SW480 (cell line): ENCODE measurements at regions not wholly inside any gene's neighbourhood (a gene's known extent, or its start where the extent isn't known, plus 50 kb on each side); places are given as distances from the start of the nearest gene placed in this dataset.

ENCODE experiments used
- DNase-seq: peaks from one replicate; pipeline ENCODE4 v3.0.0-alpha.2; 2016; ENCODE audit warnings: low spot score

- DNase-seq: no peak
These were observed 610.0 kb downstream of the KCNJ3 start for GRCh38 chr2:155308367-155309009.

GRCh38 chr2:155301221-155301620 is 602.7 kb downstream of the KCNJ3 start:
- no peak for DNase-seq

- no peak for DNase-seq
These were observed 599.5 kb downstream of the KCNJ3 start for GRCh38 chr2:155298001-155298400.

- no peak for DNase-seq
These were observed 595.9 kb downstream of the KCNJ3 start for GRCh38 chr2:155294358-155294757.

DNA sequence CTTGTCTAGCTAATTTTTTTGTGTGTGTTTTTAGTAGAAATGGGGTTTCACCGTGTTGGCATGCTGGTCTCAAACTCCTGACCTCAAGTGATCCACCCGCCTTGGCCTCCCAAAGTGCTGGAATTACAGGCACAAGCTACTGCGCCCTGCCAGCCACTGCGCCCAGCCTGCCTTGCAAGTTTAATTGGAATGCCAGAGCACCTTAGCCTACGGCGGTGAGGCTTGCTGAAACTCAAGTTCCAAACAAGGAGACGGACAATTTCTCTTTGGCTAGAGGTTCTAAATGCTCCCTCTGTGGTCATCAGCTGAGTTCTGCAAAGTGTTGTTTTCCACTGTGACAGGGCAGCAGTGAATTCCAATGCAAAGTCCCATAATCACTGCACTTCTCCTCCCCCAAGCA is 583.4 kb downstream of the KCNJ3 start:
- no peak for DNase-seq

DNA sequence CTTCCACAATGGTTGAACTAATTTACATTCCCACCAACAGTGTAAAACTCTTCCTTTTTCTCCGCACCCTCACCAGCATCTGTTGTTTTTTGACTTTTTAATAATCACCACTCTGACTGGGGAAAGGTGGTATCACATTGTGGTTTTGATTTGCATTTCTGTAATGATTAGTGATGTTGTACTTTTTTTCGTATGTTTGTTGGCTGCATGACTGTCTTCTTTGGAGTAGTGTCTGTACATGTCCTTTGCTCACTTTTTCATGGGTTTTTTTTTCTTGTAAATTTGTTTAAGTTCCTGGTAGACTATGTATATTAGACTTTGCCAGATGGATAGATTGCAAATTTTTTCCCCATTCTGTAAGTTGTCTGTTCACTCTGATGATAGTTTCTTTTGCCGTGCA is 574.8 kb downstream of the KCNJ3 start:
- DNase-seq: no peak

DNA sequence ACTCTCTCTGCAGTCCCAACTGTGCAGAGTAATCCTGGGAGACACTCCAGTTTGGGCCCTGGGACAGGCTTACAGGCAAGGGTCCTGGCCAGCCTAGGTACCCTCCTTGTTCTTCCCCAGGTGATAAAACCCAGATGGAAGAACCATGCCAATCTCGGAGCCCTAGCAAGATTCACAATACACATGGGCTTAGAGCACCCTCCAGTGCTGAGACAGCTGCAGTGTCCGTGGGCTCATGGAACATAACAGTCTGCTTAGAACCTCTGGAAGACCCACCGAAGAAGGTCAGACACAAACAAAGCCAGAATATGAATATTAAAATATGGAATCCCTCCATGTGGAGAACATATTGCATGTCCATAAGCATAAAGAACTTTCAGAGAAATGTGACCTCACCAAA is 568.1 kb downstream of the KCNJ3 start:
- DNase-seq: no peak

- DNase-seq: no peak
These were observed 567.6 kb downstream of the KCNJ3 start for GRCh38 chr2:155266109-155266508.

- DNase-seq: no peak
These were observed 558.3 kb downstream of the KCNJ3 start for GRCh38 chr2:155256803-155257202.

GRCh38 chr2:155250800-155251199 is 552.3 kb downstream of the KCNJ3 start:
- DNase-seq: peak; percentile 47

DNA sequence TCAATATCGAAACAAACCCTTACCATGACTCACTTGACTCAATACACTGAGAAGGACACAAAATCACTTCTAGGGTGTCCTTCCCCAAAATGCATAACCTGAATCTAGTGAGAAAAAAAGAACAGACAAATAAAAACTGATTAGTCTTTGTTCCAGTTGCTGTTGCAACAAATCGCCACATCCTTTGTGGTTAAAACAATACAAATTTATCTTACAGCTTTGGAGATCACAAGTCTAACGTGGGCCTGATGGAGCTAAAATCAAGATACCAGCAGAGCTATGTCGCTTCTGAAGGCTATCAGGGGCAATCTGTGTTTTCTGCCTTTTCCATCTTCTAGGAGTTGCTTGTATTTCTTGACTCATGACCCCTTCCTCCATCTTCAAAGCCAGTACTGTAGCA is 541.7 kb downstream of the KCNJ3 start:
- no peak for DNase-seq

GRCh38 chr2:155235710-155236109 is 537.2 kb downstream of the KCNJ3 start:
- DNase-seq: no peak

- peak; percentile 34 for DNase-seq
These were observed 525.4 kb downstream of the KCNJ3 start for GRCh38 chr2:155223781-155224406.

DNA sequence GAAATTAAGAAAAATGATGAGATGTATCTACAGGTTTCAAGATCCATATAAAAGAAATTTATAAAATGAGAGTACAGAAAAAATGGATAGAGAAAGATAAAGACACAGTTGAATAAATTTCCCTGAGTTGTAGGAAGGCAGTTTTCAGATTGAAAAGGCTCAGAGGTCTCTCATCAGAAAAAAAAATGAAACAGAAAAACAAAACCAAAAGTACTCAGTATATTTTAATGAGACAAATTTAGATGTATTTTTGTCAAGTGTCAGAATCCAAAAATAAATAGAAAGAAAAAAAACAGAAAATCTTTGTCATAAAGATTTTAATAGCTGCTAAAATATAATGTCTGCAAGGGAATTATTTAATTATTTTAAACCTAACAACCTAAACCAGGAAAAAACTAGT is 520.5 kb downstream of the KCNJ3 start:
- DNase-seq: no peak

DNA sequence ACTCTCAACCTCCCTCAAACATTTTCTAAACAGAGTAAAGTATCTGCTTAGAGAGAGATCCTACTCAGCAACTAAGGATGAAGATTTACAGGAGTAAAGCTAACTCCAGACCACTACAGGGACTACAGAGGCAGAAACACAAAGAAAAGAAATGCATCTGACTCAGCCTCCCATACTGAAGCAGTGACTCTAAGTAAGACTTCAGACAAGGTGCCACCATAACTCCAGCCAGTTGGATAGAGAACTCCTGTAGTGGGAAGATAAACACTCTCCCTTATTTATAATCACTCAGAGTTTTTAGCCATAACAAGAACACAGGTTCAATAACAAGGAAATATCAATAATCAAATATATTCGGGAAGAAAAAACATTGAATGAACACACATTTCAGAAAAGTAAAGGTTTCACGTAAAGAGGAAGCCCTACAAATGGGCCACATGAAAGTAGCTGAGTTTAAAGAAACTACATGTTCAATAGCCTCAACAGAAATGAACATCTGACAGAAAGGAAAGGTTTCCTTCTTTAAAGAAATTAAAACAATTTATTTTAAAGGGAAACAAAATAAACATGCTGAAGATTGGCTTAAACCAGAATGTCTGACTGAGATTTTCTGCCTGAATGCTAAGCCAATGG is 519.9 kb downstream of the KCNJ3 start:
- DNase-seq: no peak

GRCh38 chr2:155215037-155215707 is 516.7 kb downstream of the KCNJ3 start:
- no peak for DNase-seq

DNA sequence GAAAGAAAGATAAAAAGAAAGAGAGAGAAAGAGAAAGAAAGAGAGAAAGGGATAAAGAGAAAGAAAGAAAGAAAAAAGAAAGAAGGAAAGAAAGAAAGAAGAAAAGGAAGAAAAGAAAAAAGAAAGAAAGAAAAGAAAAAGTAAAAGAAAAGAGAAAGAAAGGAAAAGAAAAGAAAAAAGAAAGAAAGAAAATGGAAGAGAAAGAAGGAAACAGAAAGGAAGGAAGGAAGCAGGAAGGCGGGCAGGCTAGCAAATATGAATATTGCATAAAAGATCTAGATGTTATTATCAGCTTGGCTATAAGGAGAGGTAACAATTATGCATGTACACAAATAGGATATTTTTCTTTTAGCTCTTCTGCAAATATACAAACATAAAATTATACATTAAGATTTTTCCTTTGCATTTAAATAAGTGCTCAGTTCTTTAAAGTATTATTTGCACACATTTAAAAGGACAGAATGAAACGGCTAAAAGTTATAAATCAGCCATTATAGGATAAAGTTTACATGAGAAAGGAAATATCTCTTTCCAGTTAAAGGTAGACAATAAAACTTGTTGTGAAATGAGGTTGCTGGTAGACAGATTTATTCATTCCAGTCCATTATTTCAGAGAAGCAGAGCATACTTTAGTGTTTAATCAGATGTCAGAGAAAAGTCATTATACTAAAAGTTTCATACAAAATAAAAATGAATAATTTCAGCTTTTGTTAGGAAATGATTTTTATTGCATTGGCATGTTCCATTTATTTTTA is 511.4 kb downstream of the KCNJ3 start:
- no peak for DNase-seq

DNA sequence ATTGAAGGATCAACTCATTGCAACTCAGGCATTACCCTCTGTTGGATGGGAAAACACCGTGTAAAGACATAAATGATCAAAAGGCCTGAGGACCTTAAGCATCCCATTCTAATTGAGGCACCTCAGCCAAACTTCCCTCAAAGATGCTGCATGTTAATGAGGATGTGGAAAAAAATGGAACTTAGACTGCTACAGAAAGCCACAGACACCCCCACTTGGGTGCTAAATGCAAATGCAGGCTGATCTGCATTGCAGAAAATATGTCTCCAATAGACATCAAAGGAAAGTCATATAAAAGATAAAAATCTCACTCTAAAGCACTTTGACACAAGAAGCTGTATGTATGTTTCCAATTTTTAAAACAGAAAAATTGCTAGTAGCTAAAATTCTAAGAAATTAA is 504.7 kb downstream of the KCNJ3 start:
- no peak for DNase-seq

- no peak for DNase-seq
These were observed 502.3 kb downstream of the KCNJ3 start for GRCh38 chr2:155200753-155201152.

DNA sequence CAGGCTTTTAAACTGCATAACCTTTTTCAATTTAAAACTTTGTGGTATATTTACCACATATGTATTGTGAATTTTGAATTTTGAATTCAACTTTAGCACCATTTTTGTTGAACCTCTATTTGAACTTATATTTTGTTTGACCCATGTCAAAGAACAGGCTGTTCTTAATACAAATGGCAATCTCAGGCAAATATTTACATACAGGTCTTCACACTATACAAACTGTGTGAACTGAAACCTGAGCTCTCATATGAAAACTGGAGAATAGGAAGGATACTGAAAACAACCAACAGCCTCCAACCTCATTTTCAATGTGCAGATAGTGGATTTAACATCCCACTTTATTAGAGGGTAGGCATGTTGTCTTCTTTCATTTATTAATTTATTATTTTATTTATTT is 491.8 kb downstream of the KCNJ3 start:
- DNase-seq: no peak

GRCh38 chr2:155178921-155179320 is 480.4 kb downstream of the KCNJ3 start:
- no peak for DNase-seq

- DNase-seq: no peak
These were observed 477.9 kb downstream of the KCNJ3 start for GRCh38 chr2:155176345-155176744.
